ENCODE measurements at regions not wholly inside any gene's neighbourhood (a gene's known extent, or its start where the extent isn't known, plus 50 kb on each side); places are given as distances from the start of the nearest gene placed in this dataset.

GRCh38 chr14:51328064-51328771, 88.2 kb downstream of the TMX1 start:
- H3K36me3 ChIP-seq = no peaks in the 10 kb centered on the region
- intact Hi-C loops (cut with DNase I) = no loop called here
- H3K4me1 ChIP-seq = peaks cover 12 to 32% (median 28%) of the 10 kb centered on the region in 4 donors
- H3K4me3 ChIP-seq = peak overlapping the region in 2 of 4 donors; percentile 1 to 18
- TF ChIP-seq POLR2A (IDR thresholded peaks at IDR 0.05; ENCODE audit: low read depth) (no peak), POLR2AphosphoS5 (IDR thresholded peaks at IDR 0.05) (no peak)
- TF ChIP-seq, protein P1, sequence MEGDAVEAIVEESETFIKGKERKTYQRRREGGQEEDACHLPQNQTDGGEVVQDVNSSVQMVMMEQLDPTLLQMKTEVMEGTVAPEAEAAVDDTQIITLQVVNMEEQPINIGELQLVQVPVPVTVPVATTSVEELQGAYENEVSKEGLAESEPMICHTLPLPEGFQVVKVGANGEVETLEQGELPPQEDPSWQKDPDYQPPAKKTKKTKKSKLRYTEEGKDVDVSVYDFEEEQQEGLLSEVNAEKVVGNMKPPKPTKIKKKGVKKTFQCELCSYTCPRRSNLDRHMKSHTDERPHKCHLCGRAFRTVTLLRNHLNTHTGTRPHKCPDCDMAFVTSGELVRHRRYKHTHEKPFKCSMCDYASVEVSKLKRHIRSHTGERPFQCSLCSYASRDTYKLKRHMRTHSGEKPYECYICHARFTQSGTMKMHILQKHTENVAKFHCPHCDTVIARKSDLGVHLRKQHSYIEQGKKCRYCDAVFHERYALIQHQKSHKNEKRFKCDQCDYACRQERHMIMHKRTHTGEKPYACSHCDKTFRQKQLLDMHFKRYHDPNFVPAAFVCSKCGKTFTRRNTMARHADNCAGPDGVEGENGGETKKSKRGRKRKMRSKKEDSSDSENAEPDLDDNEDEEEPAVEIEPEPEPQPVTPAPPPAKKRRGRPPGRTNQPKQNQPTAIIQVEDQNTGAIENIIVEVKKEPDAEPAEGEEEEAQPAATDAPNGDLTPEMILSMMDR (IDR thresholded peaks at IDR 0.05) = no peak
- whole genome bisulfite sequencing = 35% methylated on average over 5 of the region's 5 CpGs
- peak overlapping the region; percentile 56 to 70 (median 65) for H3K27ac ChIP-seq (replicated peaks in 1 of 4)
- H3K27me3 ChIP-seq = no peaks in the 10 kb centered on the region
- no peak for DNase-seq (ENCODE audit: extremely low spot score)
- H3K9me3 ChIP-seq = no peaks in the 10 kb centered on the region

DNA sequence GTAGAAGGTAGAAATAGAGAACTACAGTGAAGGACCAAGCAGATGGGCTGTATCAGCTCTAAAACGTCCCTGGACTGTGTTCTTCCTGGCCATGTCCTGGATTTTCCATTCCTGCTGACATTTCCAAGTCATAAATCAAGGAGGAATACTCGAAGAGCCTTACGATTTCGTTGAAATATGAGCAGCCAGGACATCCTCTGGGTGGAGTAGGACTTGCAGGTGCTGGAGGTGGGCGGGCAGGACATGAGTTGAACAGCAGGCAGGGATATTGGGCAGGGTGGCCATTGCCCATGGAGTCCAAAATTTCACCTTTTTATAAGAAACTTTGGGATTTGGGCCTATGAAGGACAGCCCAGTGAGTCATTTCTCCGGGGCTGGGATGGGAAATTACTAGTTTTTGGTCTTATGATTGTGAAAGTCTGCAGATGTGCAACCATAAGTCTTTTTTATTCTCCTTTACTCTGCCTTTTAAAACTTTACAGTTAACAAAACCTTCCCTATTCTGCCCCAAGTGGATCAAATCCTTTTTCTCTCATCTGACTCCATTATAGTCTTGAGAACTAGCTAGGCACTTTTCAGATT, 88.8 kb downstream of the TMX1 start:
- Histone ChIP-seq H3K4me3 (no peak overlapping the region), H3K4me1 (peaks cover 12 to 38% (median 35%) of the 10 kb centered on the region in 4 donors), H3K9me3 (no peaks in the 10 kb centered on the region), H3K27me3 (no peaks in the 10 kb centered on the region), H3K36me3 (no peaks in the 10 kb centered on the region), H3K27ac (replicated peaks in 1 of 4) (peak overlapping the region; percentile 56 to 70 (median 65))
- TF ChIP-seq POLR2A (IDR thresholded peaks at IDR 0.05; ENCODE audit: low read depth) (no peak), POLR2AphosphoS5 (IDR thresholded peaks at IDR 0.05) (peak in 1 of 2 donors; percentile 35)
- intact Hi-C loops (cut with DNase I) = no loop called here
- WGBS = 38% methylated on average over 6 of the region's 6 CpGs
- DNase-seq (ENCODE audit: extremely low spot score) = no peak

GRCh38 chr14:51331486-51332367, 91.7 kb downstream of the TMX1 start:
- intact Hi-C loops (cut with DNase I) = no loop called here
- Histone ChIP-seq H3K4me1 (peaks cover 31 to 65% (median 63%) of the 10 kb centered on the region in 4 donors), H3K9me3 (no peaks in the 10 kb centered on the region), H3K27me3 (no peaks in the 10 kb centered on the region), H3K4me3 (no peak overlapping the region), H3K27ac (replicated peaks in 1 of 4) (no peak overlapping the region), H3K36me3 (no peaks in the 10 kb centered on the region)
- TF ChIP-seq POLR2AphosphoS5 (IDR thresholded peaks at IDR 0.05) = no peak
- no peak for TF ChIP-seq POLR2A (IDR thresholded peaks at IDR 0.05; ENCODE audit: low read depth)
- no peak for TF ChIP-seq EP300 (IDR thresholded peaks at IDR 0.05)
- TF ChIP-seq, protein P1 (IDR thresholded peaks at IDR 0.05) = no peak
- peak; percentile 14 for DNase-seq (ENCODE audit: extremely low spot score)
- 83% methylated on average over 8 of the region's 8 CpGs for WGBS

- H3K4me1 ChIP-seq = peaks cover 19 to 58% (median 49%) of the 10 kb centered on the region in 4 donors
- H3K9me3 ChIP-seq = no peaks in the 10 kb centered on the region
- WGBS = 95% methylated on average over 4 of the region's 4 CpGs
- intact Hi-C loops (cut with DNase I) = no loop called here
- H3K27ac ChIP-seq (replicated peaks in 1 of 4) = peak overlapping the region; percentile 60 to 71 (median 64)
- H3K27me3 ChIP-seq = no peaks in the 10 kb centered on the region
- peak; percentile 74 for DNase-seq (ENCODE audit: extremely low spot score)
- H3K4me3 ChIP-seq = no peak overlapping the region
- TF ChIP-seq POLR2A (IDR thresholded peaks at IDR 0.05; ENCODE audit: low read depth) (no peak), EP300 (IDR thresholded peaks at IDR 0.05) (no peak), POLR2AphosphoS5 (IDR thresholded peaks at IDR 0.05) (no peak)
- TF ChIP-seq, protein P1 (IDR thresholded peaks at IDR 0.05) = no peak
- no peaks in the 10 kb centered on the region for H3K36me3 ChIP-seq
Observed at GRCh38 chr14:51333299-51333698, 93.3 kb downstream of the TMX1 start.

Data from esophagus muscularis mucosa (tissue), 4 donors.